ENCODE measurements at regions not wholly inside any gene's neighbourhood (a gene's known extent, or its start where the extent isn't known, plus 50 kb on each side); places are given as distances from the start of the nearest gene placed in this dataset.
"Not testable (repeated sequence)": the region's sequence is repeated elsewhere in the genome, so short reads cannot be mapped to it uniquely, and the experiment has no call there.

DNA sequence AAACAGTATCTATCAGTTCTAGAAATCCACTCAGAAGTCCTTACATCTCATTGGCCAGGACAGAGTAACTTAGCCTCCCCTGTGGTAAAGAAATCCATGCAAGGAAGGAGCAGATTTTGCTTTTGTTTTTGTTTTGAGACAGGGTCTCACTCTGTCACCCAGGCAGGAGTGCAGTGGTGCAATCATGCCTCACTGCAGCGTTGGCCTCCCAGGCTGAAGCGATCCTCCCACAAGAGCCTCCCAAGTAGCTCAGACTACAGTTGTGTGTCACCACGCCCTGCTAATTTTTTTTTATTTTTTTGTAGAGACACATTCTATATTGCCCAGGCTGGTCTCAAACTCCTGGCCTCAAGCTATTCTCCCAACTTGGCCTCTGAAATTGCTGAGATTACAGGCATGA, 185.1 kb downstream of the NRP2 start:
- H3K27ac Mint-ChIP-seq: no peak overlapping the region
- ATAC-seq: no peak
- POLR2A ChIA-PET: interaction anchor here (0.6 kb wide), 1 partner anchor 141 kb away, joined by 3 read pairs; no protein-coding TSS in a partner anchor
- H3K27me3 Mint-ChIP-seq: peaks cover 14% of the 10 kb centered on the region
- no peak overlapping the region for H3K4me3 Mint-ChIP-seq
- TF ChIP-seq, protein P1, sequence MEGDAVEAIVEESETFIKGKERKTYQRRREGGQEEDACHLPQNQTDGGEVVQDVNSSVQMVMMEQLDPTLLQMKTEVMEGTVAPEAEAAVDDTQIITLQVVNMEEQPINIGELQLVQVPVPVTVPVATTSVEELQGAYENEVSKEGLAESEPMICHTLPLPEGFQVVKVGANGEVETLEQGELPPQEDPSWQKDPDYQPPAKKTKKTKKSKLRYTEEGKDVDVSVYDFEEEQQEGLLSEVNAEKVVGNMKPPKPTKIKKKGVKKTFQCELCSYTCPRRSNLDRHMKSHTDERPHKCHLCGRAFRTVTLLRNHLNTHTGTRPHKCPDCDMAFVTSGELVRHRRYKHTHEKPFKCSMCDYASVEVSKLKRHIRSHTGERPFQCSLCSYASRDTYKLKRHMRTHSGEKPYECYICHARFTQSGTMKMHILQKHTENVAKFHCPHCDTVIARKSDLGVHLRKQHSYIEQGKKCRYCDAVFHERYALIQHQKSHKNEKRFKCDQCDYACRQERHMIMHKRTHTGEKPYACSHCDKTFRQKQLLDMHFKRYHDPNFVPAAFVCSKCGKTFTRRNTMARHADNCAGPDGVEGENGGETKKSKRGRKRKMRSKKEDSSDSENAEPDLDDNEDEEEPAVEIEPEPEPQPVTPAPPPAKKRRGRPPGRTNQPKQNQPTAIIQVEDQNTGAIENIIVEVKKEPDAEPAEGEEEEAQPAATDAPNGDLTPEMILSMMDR (IDR thresholded peaks at IDR 0.05): no peak
- H3K9me3 Mint-ChIP-seq: no peaks in the 10 kb centered on the region
- CTCF ChIA-PET: interaction anchor here (0.9 to 1.5 kb wide), 2 partner anchors 19 to 59 kb away, joined by 3 to 7 read pairs; no protein-coding TSS in a partner anchor
- intact Hi-C loops (cut with micrococcal nuclease): no loop called here
- DNase-seq: no peak
- H3K36me3 Mint-ChIP-seq (ENCODE audit: low read depth): no peaks in the 10 kb centered on the region
- H3K4me1 Mint-ChIP-seq (ENCODE audit: low read depth): peaks cover 15% of the 10 kb centered on the region

DNA sequence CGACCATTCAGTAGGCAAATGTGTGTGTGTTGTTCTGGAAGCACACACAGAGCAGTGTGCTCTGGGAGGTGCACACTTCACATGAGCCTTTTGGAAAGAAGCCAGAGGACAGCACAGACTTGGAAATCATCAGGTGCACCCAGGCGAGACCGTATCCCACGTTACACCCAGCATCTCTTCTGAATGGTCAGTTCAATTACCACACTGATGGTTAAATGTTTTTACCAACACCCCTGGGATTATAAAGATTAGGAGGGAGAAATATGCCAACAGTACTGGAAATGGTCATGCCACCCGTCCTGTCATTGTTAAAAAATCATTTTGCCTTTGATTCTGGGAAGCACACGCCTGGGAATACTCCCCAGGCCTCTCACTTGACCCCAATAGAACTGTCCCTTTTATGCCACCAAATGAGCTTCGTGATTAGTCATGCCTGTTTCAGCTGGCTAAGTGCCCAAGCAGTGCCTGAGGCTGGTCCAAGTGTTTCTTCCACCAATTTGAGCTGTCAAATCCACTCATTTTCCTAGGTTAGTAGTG, 183.7 kb downstream of the NRP2 start:
- TF ChIP-seq, protein P1 (IDR thresholded peaks at IDR 0.05): no peak
- no peak for DNase-seq
- peaks cover 15% of the 10 kb centered on the region for H3K4me1 Mint-ChIP-seq (ENCODE audit: low read depth)
- CTCF ChIA-PET: interaction anchor here (1.5 kb wide), 1 partner anchor 20 kb away, joined by 7 read pairs; no protein-coding TSS in a partner anchor
- peaks cover 13% of the 10 kb centered on the region for H3K27me3 Mint-ChIP-seq
- POLR2A ChIA-PET: no interaction called here
- H3K27ac Mint-ChIP-seq: no peak overlapping the region
- H3K9me3 Mint-ChIP-seq: no peaks in the 10 kb centered on the region
- ATAC-seq: no peak
- intact Hi-C loops (cut with micrococcal nuclease): no loop called here
- no peaks in the 10 kb centered on the region for H3K36me3 Mint-ChIP-seq (ENCODE audit: low read depth)
- no peak overlapping the region for H3K4me3 Mint-ChIP-seq

DNA sequence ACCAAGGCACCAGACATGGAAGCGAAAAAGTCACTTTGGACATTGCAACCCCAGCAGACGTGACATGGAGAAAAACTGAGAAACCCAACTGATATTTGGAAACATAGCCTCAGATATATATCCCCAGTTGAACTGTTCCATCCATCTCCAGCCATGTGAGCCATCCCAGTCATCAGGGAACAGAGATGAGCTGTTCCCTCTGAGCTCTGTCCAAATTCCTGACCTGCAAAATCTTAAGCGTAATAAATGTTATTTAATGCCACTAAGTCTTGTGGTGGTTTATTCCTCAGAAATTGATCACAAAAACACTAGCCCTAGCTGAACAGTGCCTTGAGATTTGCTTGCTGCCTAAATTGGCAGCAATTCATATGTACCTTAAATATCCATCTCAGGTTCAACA, 182.8 kb downstream of the NRP2 start:
- peaks cover 10% of the 10 kb centered on the region for H3K27me3 Mint-ChIP-seq
- no peak for ATAC-seq
- H3K4me3 Mint-ChIP-seq: no peak overlapping the region
- ChIA-PET POLR2A (no interaction called here), CTCF (no interaction called here)
- H3K36me3 Mint-ChIP-seq (ENCODE audit: low read depth): no peaks in the 10 kb centered on the region
- peaks cover 15% of the 10 kb centered on the region for H3K4me1 Mint-ChIP-seq (ENCODE audit: low read depth)
- intact Hi-C loops (cut with micrococcal nuclease): no loop called here
- TF ChIP-seq, protein P1 (IDR thresholded peaks at IDR 0.05): no peak
- H3K9me3 Mint-ChIP-seq: no peaks in the 10 kb centered on the region
- H3K27ac Mint-ChIP-seq: no peak overlapping the region
- no peak for DNase-seq

DNA sequence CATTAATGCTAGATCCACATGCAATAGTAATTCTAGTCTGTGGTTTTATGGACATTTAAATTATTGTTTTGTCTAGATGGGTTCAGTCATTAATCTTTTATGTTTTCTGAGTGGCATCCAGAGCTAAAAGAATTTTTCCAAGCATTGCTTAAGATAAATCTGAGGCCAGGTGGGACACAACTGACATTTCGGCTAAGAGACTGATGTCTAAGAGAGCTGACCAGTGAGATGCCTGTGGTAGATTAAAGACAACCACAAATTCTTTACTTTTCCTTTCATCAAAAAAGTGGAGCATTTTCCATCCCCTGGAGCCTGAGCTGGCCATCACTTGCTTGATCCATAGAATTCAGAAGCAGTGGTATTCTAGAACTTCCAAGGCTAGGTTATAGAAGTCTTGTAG, 182.2 kb downstream of the NRP2 start:
- TF ChIP-seq, protein P1 (IDR thresholded peaks at IDR 0.05): no peak
- no peaks in the 10 kb centered on the region for H3K36me3 Mint-ChIP-seq (ENCODE audit: low read depth)
- H3K27ac Mint-ChIP-seq: no peak overlapping the region
- DNase-seq (no peak), ATAC-seq (no peak)
- H3K9me3 Mint-ChIP-seq: no peaks in the 10 kb centered on the region
- POLR2A ChIA-PET: no interaction called here
- H3K27me3 Mint-ChIP-seq: peaks cover 10% of the 10 kb centered on the region
- peaks cover 15% of the 10 kb centered on the region for H3K4me1 Mint-ChIP-seq (ENCODE audit: low read depth)
- CTCF ChIA-PET: no interaction called here
- no peak overlapping the region for H3K4me3 Mint-ChIP-seq
- intact Hi-C loops (cut with micrococcal nuclease): no loop called here

DNA sequence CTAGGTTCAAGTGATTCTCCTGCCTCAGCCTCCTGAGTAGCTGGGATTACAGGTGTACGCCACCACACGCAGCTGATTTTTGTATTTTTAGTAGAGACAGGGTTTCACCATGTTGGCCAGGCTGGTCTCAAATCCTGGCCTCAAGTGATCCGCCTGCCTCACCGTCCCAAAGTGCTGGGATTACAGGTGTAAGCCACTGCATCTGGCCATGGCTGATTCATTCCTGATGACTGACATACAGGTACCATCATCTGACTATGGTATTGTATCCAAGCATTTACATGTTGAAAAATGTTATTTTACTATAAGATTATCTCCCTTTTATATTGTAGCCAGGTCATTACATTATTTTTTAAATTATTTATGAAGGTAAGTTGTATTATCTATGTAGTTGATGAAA, 180.5 kb downstream of the NRP2 start:
- CTCF ChIA-PET; H3K4me3 Mint-ChIP-seq; intact Hi-C loops (cut with micrococcal nuclease); H3K4me1 Mint-ChIP-seq (ENCODE audit: low read depth); ATAC-seq; H3K27ac Mint-ChIP-seq; H3K9me3 Mint-ChIP-seq; H3K27me3 Mint-ChIP-seq; DNase-seq; H3K36me3 Mint-ChIP-seq (ENCODE audit: low read depth): not testable (repeated sequence)
- POLR2A ChIA-PET: interaction anchor here (0.6 kb wide), 1 partner anchor 695 kb away, joined by 3 read pairs; no protein-coding TSS in a partner anchor
